HL-60 (cell line): ENCODE measurements at regions not wholly inside any gene's neighbourhood (a gene's known extent, or its start where the extent isn't known, plus 50 kb on each side); places are given as distances from the start of the nearest gene placed in this dataset.

Experiments used
- DNase-seq, 2 experiments: peaks; one replicate each; pipeline ENCODE4 v3.0.0-alpha.2; 2010 to 2020; ENCODE audit warnings: low read depth in 1 of 2, low spot score in 1 of 2
- H3K27ac ChIP-seq: fragments of 250-450 bp; sonication (Bioruptor Pico); replicated peaks from 2 replicates; pipeline ENCODE4 v1.5.1; 2020; ENCODE audit warnings: mild to moderate bottlenecking, moderate library complexity
- H3K27me3 ChIP-seq: fragments of 250-450 bp; sonication (Bioruptor Pico); 2 replicates; pipeline ENCODE4 v1.5.1; 2021; ENCODE audit warnings: mild to moderate bottlenecking, moderate library complexity; ENCODE audit not compliant: insufficient read depth, poor library complexity, severe bottlenecking
- H3K4me3 ChIP-seq: replicated peaks from 2 replicates; pipeline ENCODE4 v1.5.1; 2011; ENCODE audit warnings: mild to moderate bottlenecking, control low read depth, low read length; ENCODE audit not compliant: insufficient read depth
- GABPA ChIP-seq: IDR thresholded peaks from 2 replicates; pipeline ENCODE4 v1.6.1; 2012; ENCODE audit warnings: low read depth
- POLR2AphosphoS5 ChIP-seq: IDR thresholded peaks from 2 replicates; pipeline ENCODE4 v1.6.1; 2012; ENCODE audit warnings: low read depth
- REST ChIP-seq: IDR thresholded peaks from 2 replicates; pipeline ENCODE4 v1.6.1; 2012; ENCODE audit warnings: low read depth; ENCODE audit not compliant: insufficient replicate concordance
- SPI1 ChIP-seq: IDR thresholded peaks from 2 replicates; pipeline ENCODE4 v1.6.1; 2012; ENCODE audit warnings: low read depth, mild to moderate bottlenecking, borderline replicate concordance
- TF ChIP-seq, protein P1 (sequence below): IDR thresholded peaks from one replicate; pipeline ENCODE4 v1.5.1; 2011; ENCODE audit warnings: low read length, control low read depth, inconsistent platforms; ENCODE audit not compliant: insufficient read depth

GRCh38 chr13:97116754-97117153, 105.4 kb upstream of the MBNL2 start:
- Histone ChIP-seq H3K27me3 (peaks cover 40% of the 10 kb centered on the region), H3K27ac (no peak overlapping the region), H3K4me3 (no peak overlapping the region)
- no peak for TF ChIP-seq SPI1
- no peak for TF ChIP-seq POLR2AphosphoS5
- no peak for TF ChIP-seq GABPA
- TF ChIP-seq, protein P1, sequence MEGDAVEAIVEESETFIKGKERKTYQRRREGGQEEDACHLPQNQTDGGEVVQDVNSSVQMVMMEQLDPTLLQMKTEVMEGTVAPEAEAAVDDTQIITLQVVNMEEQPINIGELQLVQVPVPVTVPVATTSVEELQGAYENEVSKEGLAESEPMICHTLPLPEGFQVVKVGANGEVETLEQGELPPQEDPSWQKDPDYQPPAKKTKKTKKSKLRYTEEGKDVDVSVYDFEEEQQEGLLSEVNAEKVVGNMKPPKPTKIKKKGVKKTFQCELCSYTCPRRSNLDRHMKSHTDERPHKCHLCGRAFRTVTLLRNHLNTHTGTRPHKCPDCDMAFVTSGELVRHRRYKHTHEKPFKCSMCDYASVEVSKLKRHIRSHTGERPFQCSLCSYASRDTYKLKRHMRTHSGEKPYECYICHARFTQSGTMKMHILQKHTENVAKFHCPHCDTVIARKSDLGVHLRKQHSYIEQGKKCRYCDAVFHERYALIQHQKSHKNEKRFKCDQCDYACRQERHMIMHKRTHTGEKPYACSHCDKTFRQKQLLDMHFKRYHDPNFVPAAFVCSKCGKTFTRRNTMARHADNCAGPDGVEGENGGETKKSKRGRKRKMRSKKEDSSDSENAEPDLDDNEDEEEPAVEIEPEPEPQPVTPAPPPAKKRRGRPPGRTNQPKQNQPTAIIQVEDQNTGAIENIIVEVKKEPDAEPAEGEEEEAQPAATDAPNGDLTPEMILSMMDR: no peak
- TF ChIP-seq REST: no peak
- DNase-seq: no peak

- DNase-seq: no peak
- Histone ChIP-seq H3K27ac (no peak overlapping the region), H3K4me3 (no peak overlapping the region), H3K27me3 (peaks cover 39% of the 10 kb centered on the region)
- TF ChIP-seq GABPA (no peak), SPI1 (no peak), REST (no peak), POLR2AphosphoS5 (no peak)
- TF ChIP-seq, protein P1: no peak
These were observed 104.7 kb upstream of the MBNL2 start for GRCh38 chr13:97117388-97117910.

GRCh38 chr13:97119943-97120342, 102.2 kb upstream of the MBNL2 start:
- H3K27me3 ChIP-seq: peaks cover 28% of the 10 kb centered on the region
- H3K27ac ChIP-seq: no peak overlapping the region
- no peak for DNase-seq

More at GRCh38 chr13:97119943-97120342, 102.2 kb upstream of the MBNL2 start:
- TF ChIP-seq, protein P1: no peak
- TF ChIP-seq SPI1 (no peak), REST (no peak), POLR2AphosphoS5 (no peak), GABPA (no peak)
- H3K4me3 ChIP-seq: no peak overlapping the region
